ENCODE measurements at regions not wholly inside any gene's neighbourhood (a gene's known extent, or its start where the extent isn't known, plus 50 kb on each side); places are given as distances from the start of the nearest gene placed in this dataset.
"Not testable (repeated sequence)": the region's sequence is repeated elsewhere in the genome, so short reads cannot be mapped to it uniquely, and the experiment has no call there.

GRCh38 chr9:67210842-67211241, 218.5 kb upstream of the SPATA31A3 start:
- CTCF ChIA-PET; H3K9me3 Mint-ChIP-seq; intact Hi-C loops (cut with micrococcal nuclease); POLR2A ChIA-PET; H3K27me3 Mint-ChIP-seq; DNase-seq; H3K4me3 Mint-ChIP-seq; H3K4me1 Mint-ChIP-seq (ENCODE audit: low read depth); H3K36me3 Mint-ChIP-seq; H3K27ac Mint-ChIP-seq: not testable (repeated sequence)

GRCh38 chr9:67208831-67209437, 216.6 kb upstream of the SPATA31A3 start:
- H3K27me3 Mint-ChIP-seq; H3K4me3 Mint-ChIP-seq; H3K27ac Mint-ChIP-seq; CTCF ChIA-PET; intact Hi-C loops (cut with micrococcal nuclease); DNase-seq; H3K9me3 Mint-ChIP-seq; POLR2A ChIA-PET; H3K36me3 Mint-ChIP-seq; H3K4me1 Mint-ChIP-seq (ENCODE audit: low read depth): not testable (repeated sequence)

- intact Hi-C loops (cut with micrococcal nuclease); CTCF ChIA-PET; H3K27me3 Mint-ChIP-seq; POLR2A ChIA-PET; H3K4me1 Mint-ChIP-seq (ENCODE audit: low read depth); H3K27ac Mint-ChIP-seq; H3K36me3 Mint-ChIP-seq; H3K4me3 Mint-ChIP-seq; H3K9me3 Mint-ChIP-seq; DNase-seq: not testable (repeated sequence)
Observed at GRCh38 chr9:67196135-67196534, 203.8 kb upstream of the SPATA31A3 start.

GRCh38 chr9:67195357-67195756, 203.0 kb upstream of the SPATA31A3 start:
- intact Hi-C loops (cut with micrococcal nuclease); POLR2A ChIA-PET; H3K4me3 Mint-ChIP-seq; CTCF ChIA-PET; H3K36me3 Mint-ChIP-seq; DNase-seq; H3K27ac Mint-ChIP-seq; H3K27me3 Mint-ChIP-seq; H3K4me1 Mint-ChIP-seq (ENCODE audit: low read depth); H3K9me3 Mint-ChIP-seq: not testable (repeated sequence)

- CTCF ChIA-PET; H3K4me1 Mint-ChIP-seq (ENCODE audit: low read depth): not testable (repeated sequence)
Observed at GRCh38 chr9:67179185-67179584, 186.8 kb upstream of the SPATA31A3 start.

GRCh38 chr9:67175167-67175566, 182.8 kb upstream of the SPATA31A3 start:
- H3K27ac Mint-ChIP-seq; H3K4me1 Mint-ChIP-seq (ENCODE audit: low read depth); H3K4me3 Mint-ChIP-seq; H3K36me3 Mint-ChIP-seq; H3K9me3 Mint-ChIP-seq; CTCF ChIA-PET; H3K27me3 Mint-ChIP-seq; POLR2A ChIA-PET; intact Hi-C loops (cut with micrococcal nuclease); DNase-seq: not testable (repeated sequence)

More at GRCh38 chr9:67179185-67179584, 186.8 kb upstream of the SPATA31A3 start:
- H3K9me3 Mint-ChIP-seq; H3K4me3 Mint-ChIP-seq; intact Hi-C loops (cut with micrococcal nuclease); H3K27me3 Mint-ChIP-seq; H3K27ac Mint-ChIP-seq; DNase-seq; POLR2A ChIA-PET; H3K36me3 Mint-ChIP-seq: not testable (repeated sequence)

- POLR2A ChIA-PET; H3K36me3 Mint-ChIP-seq; intact Hi-C loops (cut with micrococcal nuclease); DNase-seq; CTCF ChIA-PET; H3K27me3 Mint-ChIP-seq; H3K27ac Mint-ChIP-seq; H3K9me3 Mint-ChIP-seq; H3K4me3 Mint-ChIP-seq; H3K4me1 Mint-ChIP-seq (ENCODE audit: low read depth): not testable (repeated sequence)
Observed at GRCh38 chr9:67171721-67172120, 179.4 kb upstream of the SPATA31A3 start.

GRCh38 chr9:67168530-67169157, 176.3 kb upstream of the SPATA31A3 start:
- H3K4me1 Mint-ChIP-seq (ENCODE audit: low read depth); CTCF ChIA-PET; H3K9me3 Mint-ChIP-seq: not testable (repeated sequence)

GRCh38 chr9:67166335-67166734, 174.0 kb upstream of the SPATA31A3 start:
- intact Hi-C loops (cut with micrococcal nuclease); POLR2A ChIA-PET; DNase-seq; CTCF ChIA-PET; H3K4me3 Mint-ChIP-seq; H3K27ac Mint-ChIP-seq; H3K36me3 Mint-ChIP-seq; H3K4me1 Mint-ChIP-seq (ENCODE audit: low read depth); H3K27me3 Mint-ChIP-seq; H3K9me3 Mint-ChIP-seq: not testable (repeated sequence)

More at GRCh38 chr9:67168530-67169157, 176.3 kb upstream of the SPATA31A3 start:
- H3K27me3 Mint-ChIP-seq; intact Hi-C loops (cut with micrococcal nuclease); H3K27ac Mint-ChIP-seq; DNase-seq; H3K36me3 Mint-ChIP-seq; POLR2A ChIA-PET; H3K4me3 Mint-ChIP-seq: not testable (repeated sequence)

- H3K27me3 Mint-ChIP-seq; H3K4me1 Mint-ChIP-seq (ENCODE audit: low read depth); POLR2A ChIA-PET; H3K36me3 Mint-ChIP-seq; CTCF ChIA-PET; H3K27ac Mint-ChIP-seq; H3K9me3 Mint-ChIP-seq; DNase-seq; intact Hi-C loops (cut with micrococcal nuclease); H3K4me3 Mint-ChIP-seq: not testable (repeated sequence)
Observed at GRCh38 chr9:67162827-67163226, 170.5 kb upstream of the SPATA31A3 start.

- POLR2A ChIA-PET; CTCF ChIA-PET; H3K9me3 Mint-ChIP-seq; H3K4me3 Mint-ChIP-seq; H3K36me3 Mint-ChIP-seq; H3K4me1 Mint-ChIP-seq (ENCODE audit: low read depth); H3K27me3 Mint-ChIP-seq; intact Hi-C loops (cut with micrococcal nuclease); DNase-seq; H3K27ac Mint-ChIP-seq: not testable (repeated sequence)
Observed at GRCh38 chr9:67155218-67155617, 162.9 kb upstream of the SPATA31A3 start.

- H3K27ac Mint-ChIP-seq; H3K9me3 Mint-ChIP-seq; H3K36me3 Mint-ChIP-seq; POLR2A ChIA-PET; H3K27me3 Mint-ChIP-seq; H3K4me1 Mint-ChIP-seq (ENCODE audit: low read depth); H3K4me3 Mint-ChIP-seq; intact Hi-C loops (cut with micrococcal nuclease); CTCF ChIA-PET; DNase-seq: not testable (repeated sequence)
Observed at GRCh38 chr9:67153501-67153900, 161.2 kb upstream of the SPATA31A3 start.

GRCh38 chr9:67142392-67143107, 150.2 kb upstream of the SPATA31A3 start:
- H3K27me3 Mint-ChIP-seq; H3K4me1 Mint-ChIP-seq (ENCODE audit: low read depth); DNase-seq; CTCF ChIA-PET; H3K36me3 Mint-ChIP-seq; H3K9me3 Mint-ChIP-seq; intact Hi-C loops (cut with micrococcal nuclease); H3K27ac Mint-ChIP-seq; H3K4me3 Mint-ChIP-seq; POLR2A ChIA-PET: not testable (repeated sequence)
